ENCODE measurements at regions not wholly inside any gene's neighbourhood (a gene's known extent, or its start where the extent isn't known, plus 50 kb on each side); places are given as distances from the start of the nearest gene placed in this dataset.

- TF ChIP-seq YY1 (IDR thresholded peaks at IDR 0.05; ENCODE audit: insufficient read depth, insufficient read length): no peak
- no peak for TF ChIP-seq ZNF274 (IDR thresholded peaks at IDR 0.05; ENCODE audit: low read depth, low read length)
- TF ChIP-seq SUZ12 (IDR thresholded peaks at IDR 0.05; ENCODE audit: extremely low read depth, insufficient read depth, insufficient read length): no peak
Observed at GRCh38 chr13:106178816-106179215, 356.6 kb downstream of the EFNB2 start.
